MM.1S (cell line): ENCODE measurements at regions not wholly inside any gene's neighbourhood (a gene's known extent, or its start where the extent isn't known, plus 50 kb on each side); places are given as distances from the start of the nearest gene placed in this dataset.

Experiments used
- DNase-seq: peaks from one replicate; pipeline ENCODE4 v3.0.0-alpha.2; 2015
- H2AFZ ChIP-seq: fragments of 300-600 bp; sonication (generic); 2 replicates; pipeline ENCODE4 v1.6.0; 2016; ENCODE audit warnings: antibody characterized with exemption, low read length
- H3F3A ChIP-seq: fragments of 300-600 bp; sonication (generic); 2 replicates; pipeline ENCODE4 v1.6.1; 2016; ENCODE audit warnings: mild to moderate bottlenecking, antibody characterized with exemption, low read length, moderate library complexity, mixed read lengths; ENCODE audit not compliant: insufficient read depth
- H3K27ac ChIP-seq: fragments of 300-600 bp; sonication (generic); 2 replicates; pipeline ENCODE4 v1.5.1; 2016; ENCODE audit warnings: mild to moderate bottlenecking, low read length
- H3K27me3 ChIP-seq: fragments of 300-600 bp; sonication (generic); replicated peaks from 2 replicates; pipeline ENCODE4 v1.6.0; 2016; ENCODE audit warnings: low read length; ENCODE audit not compliant: insufficient read depth
- H3K36me3 ChIP-seq: fragments of 300-600 bp; sonication (generic); replicated peaks from 2 replicates; pipeline ENCODE4 v1.6.1; 2016; ENCODE audit warnings: mild to moderate bottlenecking, low read length, mixed read lengths; ENCODE audit not compliant: insufficient read depth
- H3K4me1 ChIP-seq: fragments of 300-600 bp; sonication (generic); 2 replicates; pipeline ENCODE4 v1.6.1; 2016; ENCODE audit warnings: low read length, mixed read lengths
- H3K4me2 ChIP-seq: fragments of 300-600 bp; sonication (generic); 2 replicates; pipeline ENCODE4 v1.6.0; 2016; ENCODE audit warnings: low read depth, low read length
- H3K4me3 ChIP-seq: fragments of 300-600 bp; sonication (generic); 2 replicates; pipeline ENCODE4 v1.5.1; 2016; ENCODE audit warnings: low read length, mixed read lengths
- H3K79me2 ChIP-seq: fragments of 300-600 bp; sonication (generic); 2 replicates; pipeline ENCODE4 v1.6.1; 2016; ENCODE audit warnings: mixed run types, low read length, mixed read lengths
- H3K9ac ChIP-seq: fragments of 300-600 bp; sonication (generic); 2 replicates; pipeline ENCODE4 v1.6.1; 2016; ENCODE audit warnings: low read length, mixed read lengths
- H3K9me2 ChIP-seq: fragments of 300-600 bp; sonication (generic); replicated peaks from 2 replicates; pipeline ENCODE4 v1.6.1; 2016; ENCODE audit warnings: mild to moderate bottlenecking, low read length, mixed read lengths; ENCODE audit not compliant: insufficient read depth
- H3K9me3 ChIP-seq: fragments of 300-600 bp; sonication (generic); replicated peaks from 2 replicates; pipeline ENCODE4 v1.6.1; 2016; ENCODE audit warnings: mild to moderate bottlenecking, low read length, mixed read lengths; ENCODE audit not compliant: insufficient read depth
- H4K20me1 ChIP-seq: fragments of 300-600 bp; sonication (generic); 2 replicates; pipeline ENCODE4 v1.6.1; 2016; ENCODE audit warnings: mild to moderate bottlenecking, low read length, moderate library complexity, mixed read lengths; ENCODE audit not compliant: insufficient read depth
- CTCF ChIP-seq: fragments of 300-600 bp; sonication (generic); IDR thresholded peaks from 2 replicates; pipeline ENCODE4 v1.5.1; 2016; ENCODE audit warnings: antibody characterized with exemption, low read length, mixed read lengths
- EZH2 ChIP-seq: fragments of 300-600 bp; sonication (generic); optimal IDR thresholded peaks from 2 replicates; pipeline ENCODE3; 2017; ENCODE audit warnings: low read depth, mild to moderate bottlenecking, antibody characterized with exemption, low read length, mixed read lengths
- EZH2phosphoT487 ChIP-seq: fragments of 300-600 bp; sonication (generic); IDR thresholded peaks from 2 replicates; pipeline ENCODE4 v1.6.1; 2018; ENCODE audit warnings: antibody characterized with exemption, low read length

GRCh38 chr12:87305481-87305880 is 723.7 kb downstream of the C12orf50 start:
- Histone ChIP-seq H3K4me1 (peaks cover 3% of the 10 kb centered on the region; the same call in 1 of the 2 replicates), H3K36me3 (no peaks in the 10 kb centered on the region), H3K4me2 (no peak overlapping the region), H3F3A (no peaks in the 10 kb centered on the region), H3K9me2 (no peaks in the 10 kb centered on the region), H3K9ac (no peak overlapping the region), H4K20me1 (no peaks in the 10 kb centered on the region), H3K4me3 (no peak overlapping the region), H3K79me2 (no peaks in the 10 kb centered on the region), H3K27me3 (no peaks in the 10 kb centered on the region), H2AFZ (no peak overlapping the region), H3K9me3 (no peaks in the 10 kb centered on the region), H3K27ac (no peak overlapping the region)
- no peak for DNase-seq
- TF ChIP-seq EZH2phosphoT487 (no peak), EZH2 (no peak), CTCF (no peak)

- H3K4me2 ChIP-seq, result no peak overlapping the region
- H3F3A ChIP-seq, result no peaks in the 10 kb centered on the region
- DNase-seq, result no peak
- H3K9ac ChIP-seq, result no peak overlapping the region
- H3K27me3 ChIP-seq, result no peaks in the 10 kb centered on the region
- no peak overlapping the region for H3K27ac ChIP-seq
- no peaks in the 10 kb centered on the region for H4K20me1 ChIP-seq
- H3K79me2 ChIP-seq, result no peaks in the 10 kb centered on the region
- no peak overlapping the region for H2AFZ ChIP-seq
- no peaks in the 10 kb centered on the region for H3K9me2 ChIP-seq
- TF ChIP-seq CTCF, result no peak
- no peak for TF ChIP-seq EZH2phosphoT487
- no peak for TF ChIP-seq EZH2
- H3K36me3 ChIP-seq, result no peaks in the 10 kb centered on the region
- H3K9me3 ChIP-seq, result no peaks in the 10 kb centered on the region
- no peak overlapping the region for H3K4me3 ChIP-seq
- no peaks in the 10 kb centered on the region for H3K4me1 ChIP-seq
These were observed 724.8 kb downstream of the C12orf50 start for GRCh38 chr12:87304406-87304805.

GRCh38 chr12:87303396-87304012 is 725.7 kb downstream of the C12orf50 start:
- Histone ChIP-seq H4K20me1 (no peaks in the 10 kb centered on the region), H3K36me3 (no peaks in the 10 kb centered on the region), H3K9ac (no peak overlapping the region), H2AFZ (no peak overlapping the region), H3K4me1 (no peaks in the 10 kb centered on the region), H3K9me3 (no peaks in the 10 kb centered on the region), H3K9me2 (no peaks in the 10 kb centered on the region), H3K27ac (no peak overlapping the region), H3K79me2 (no peaks in the 10 kb centered on the region), H3K27me3 (no peaks in the 10 kb centered on the region), H3K4me3 (no peak overlapping the region), H3K4me2 (no peak overlapping the region), H3F3A (no peaks in the 10 kb centered on the region)
- DNase-seq, result no peak
- TF ChIP-seq CTCF, result no peak
- TF ChIP-seq EZH2, result no peak
- no peak for TF ChIP-seq EZH2phosphoT487
